ENCODE measurements at regions not wholly inside any gene's neighbourhood (a gene's known extent, or its start where the extent isn't known, plus 50 kb on each side); places are given as distances from the start of the nearest gene placed in this dataset.
"Not testable (repeated sequence)": the region's sequence is repeated elsewhere in the genome, so short reads cannot be mapped to it uniquely, and the experiment has no call there.

GRCh38 chrX:437661-438390 is 51.1 kb upstream of the PPP2R3B start:
- no peak for DNase-seq (ENCODE audit: low spot score)

GRCh38 chrX:439241-439640 is 52.5 kb upstream of the PPP2R3B start:
- no peak for DNase-seq (ENCODE audit: low spot score)

GRCh38 chrX:439719-440118 is 53.0 kb upstream of the PPP2R3B start:
- DNase-seq (ENCODE audit: low spot score), result no peak

GRCh38 chrX:440636-441035 is 53.9 kb upstream of the PPP2R3B start:
- no peak for DNase-seq (ENCODE audit: low spot score)

- peak; percentile 28 for DNase-seq (ENCODE audit: low spot score)
Measured at GRCh38 chrX:443536-444210, 57.0 kb upstream of the PPP2R3B start.

- DNase-seq (ENCODE audit: low spot score), result no peak
Measured at GRCh38 chrX:444305-444704, 57.6 kb upstream of the PPP2R3B start.

GRCh38 chrX:445727-446126 is 59.0 kb upstream of the PPP2R3B start:
- DNase-seq (ENCODE audit: low spot score), result no peak

- DNase-seq (ENCODE audit: low spot score), result no peak
Measured at GRCh38 chrX:446245-446644, 59.5 kb upstream of the PPP2R3B start.

GRCh38 chrX:447052-447451 is 60.3 kb upstream of the PPP2R3B start:
- DNase-seq (ENCODE audit: low spot score), result no peak

GRCh38 chrX:451750-452149 is 65.0 kb upstream of the PPP2R3B start:
- not testable (repeated sequence) for DNase-seq (ENCODE audit: low spot score)

GRCh38 chrX:452598-452997 is 65.9 kb upstream of the PPP2R3B start:
- DNase-seq (ENCODE audit: low spot score), result no peak

GRCh38 chrX:454514-454913 is 67.8 kb upstream of the PPP2R3B start:
- DNase-seq (ENCODE audit: low spot score), result not testable (repeated sequence)

- no peak for DNase-seq (ENCODE audit: low spot score)
Measured at GRCh38 chrX:455199-455598, 68.5 kb upstream of the PPP2R3B start.

GRCh38 chrX:455673-456072 is 69.0 kb upstream of the PPP2R3B start:
- DNase-seq (ENCODE audit: low spot score), result no peak

- no peak for DNase-seq (ENCODE audit: low spot score)
Measured at GRCh38 chrX:456146-456545, 69.4 kb upstream of the PPP2R3B start.

GRCh38 chrX:456551-457291 is 70.0 kb upstream of the PPP2R3B start:
- DNase-seq (ENCODE audit: low spot score), result no peak

GRCh38 chrX:457292-457679 is 70.6 kb upstream of the PPP2R3B start:
- no peak for DNase-seq (ENCODE audit: low spot score)

GRCh38 chrX:458631-459061 is 71.9 kb upstream of the PPP2R3B start:
- DNase-seq (ENCODE audit: low spot score), result no peak

- no peak for DNase-seq (ENCODE audit: low spot score)
Measured at GRCh38 chrX:459611-460010, 72.9 kb upstream of the PPP2R3B start.

- DNase-seq (ENCODE audit: low spot score), result no peak
Measured at GRCh38 chrX:460116-460515, 73.4 kb upstream of the PPP2R3B start.

GRCh38 chrX:460823-461640 is 74.3 kb upstream of the PPP2R3B start:
- DNase-seq (ENCODE audit: low spot score), result no peak

GRCh38 chrX:462853-463252 is 76.1 kb upstream of the PPP2R3B start:
- no peak for DNase-seq (ENCODE audit: low spot score)

All from LoVo (cell line).